CD4-positive, alpha-beta T cell (primary cell): ENCODE measurements at regions not wholly inside any gene's neighbourhood (a gene's known extent, or its start where the extent isn't known, plus 50 kb on each side); places are given as distances from the start of the nearest gene placed in this dataset.

ENCODE experiments used
- ATAC-seq: fragments of 200-7000 bp; cut with Tn5 transposase; one replicate; pipeline ENCODE4 v1.10.0; 2022; ENCODE audit warnings: mild to moderate bottlenecking; ENCODE audit not compliant: poor library complexity
- CTCF ChIA-PET: fragments of 350-600 bp; sonication (Branson Sonifier 250); formaldehyde crosslinking; loops from one replicate; lab custom pipeline; 2021; ENCODE audit warnings: antibody characterized with exemption, inconsistent platforms; lab: Charles Lee
- POLR2A ChIA-PET: fragments of 350-600 bp; sonication (Branson Sonifier 250); formaldehyde crosslinking; loops from one replicate; lab custom pipeline; 2021; ENCODE audit warnings: antibody characterized with exemption, inconsistent platforms; lab: Charles Lee
- DNase-seq, 14 experiments: peaks; one replicate each; pipeline ENCODE4 v3.0.0-alpha.2; 2013 to 2020; ENCODE audit warnings: mixed read lengths in 2 of 14
- H3K27ac ChIP-seq, 2 donors: one replicate each; pipeline versions ENCODE4 v1.5.1 to v1.7.0; 2013; ENCODE audit warnings: low read length in 2 of 2, low read depth in 1 of 2, mild to moderate bottlenecking in 1 of 2
- H3K27me3 ChIP-seq, 2 experiments: 1 replicate in 1 of 2; 2 replicates in 1 of 2; pipeline versions ENCODE4 v1.6.1 to v1.7.0; 2013; ENCODE audit warnings: low read length in 2 of 2, control low read depth in 1 of 2, mild to moderate bottlenecking in 1 of 2, moderate library complexity in 1 of 2; ENCODE audit not compliant: insufficient read depth in 2 of 2, control insufficient read depth in 1 of 2
- H3K36me3 ChIP-seq: one replicate; pipeline ENCODE4 v1.6.1; 2013; ENCODE audit warnings: low read length, control low read depth; ENCODE audit not compliant: insufficient read depth
- H3K4me1 ChIP-seq: one replicate; pipeline ENCODE4 v1.6.1; 2013; ENCODE audit warnings: low read length, control low read depth; ENCODE audit not compliant: insufficient read depth
- H3K4me3 ChIP-seq: one replicate; pipeline ENCODE4 v1.5.1; 2013; ENCODE audit warnings: mild to moderate bottlenecking, low read length, moderate library complexity
- H3K9me3 ChIP-seq, 2 experiments: 1 replicate in 1 of 2; 2 replicates in 1 of 2; pipeline versions ENCODE4 v1.6.1 to v1.7.0; 2013; ENCODE audit warnings: low read length in 2 of 2, mild to moderate bottlenecking in 2 of 2, control low read depth in 1 of 2, moderate library complexity in 1 of 2; ENCODE audit not compliant: control insufficient read depth in 1 of 2, insufficient read depth in 1 of 2
- H3K27ac Mint-ChIP-seq: one replicate; pipeline ENCODE4 v1.8.0; 2020; ENCODE audit warnings: mixed read lengths
- H3K27me3 Mint-ChIP-seq: one replicate; pipeline ENCODE4 v1.8.0; 2021; ENCODE audit warnings: mixed read lengths
- H3K36me3 Mint-ChIP-seq: one replicate; pipeline ENCODE4 v1.8.0; 2021; ENCODE audit warnings: low read depth, mixed read lengths
- H3K4me1 Mint-ChIP-seq: one replicate; pipeline ENCODE4 v1.8.0; 2021; ENCODE audit warnings: low read depth, mixed read lengths
- H3K4me3 Mint-ChIP-seq: one replicate; pipeline ENCODE4 v1.8.0; 2020; ENCODE audit warnings: mild to moderate bottlenecking, mixed read lengths
- H3K9me3 Mint-ChIP-seq: one replicate; pipeline ENCODE4 v1.8.0; 2020; ENCODE audit warnings: mixed read lengths
- CTCF ChIP-seq: fragments of 200-600 bp; IDR thresholded peaks from one replicate; pipeline ENCODE4 v1.8.0; 2022; ENCODE audit warnings: antibody characterized with exemption, mild to moderate bottlenecking
- intact Hi-C, 2 experiments: fragments of 100-400 bp; cut with DNase I in 1 of 2; cut with micrococcal nuclease in 1 of 2; formaldehyde crosslinking; loops; one replicate each; pipeline versions ENCODE4 v1.15.1 to v1.9.0; 2023 to 2025; cut with DNase I, micrococcal nuclease

DNA sequence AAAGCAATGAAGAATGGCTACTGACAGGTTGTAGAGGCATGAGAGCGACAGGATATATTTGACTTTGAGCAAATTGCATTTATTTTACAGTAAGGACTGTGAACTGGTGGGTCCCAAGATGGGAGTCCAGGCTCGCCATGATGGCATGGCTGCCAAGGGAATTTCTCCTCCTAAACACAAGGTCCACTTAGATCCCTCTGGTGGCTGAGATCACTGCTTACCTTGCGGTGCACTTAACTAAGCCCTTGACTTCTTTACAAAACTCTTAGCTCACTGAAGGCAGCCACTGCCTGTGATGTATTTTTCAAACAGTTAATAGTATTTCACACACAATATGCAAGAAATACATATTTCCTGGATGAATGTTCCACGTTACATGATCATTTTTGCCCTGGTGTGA lies 50.3 kb upstream of the SORBS2 start:
- ATAC-seq = no peak
- Mint-ChIP-seq H3K4me3 (no peak overlapping the region), H3K9me3 (peaks cover 10% of the 10 kb centered on the region), H3K27ac (no peak overlapping the region), H3K4me1 (no peaks in the 10 kb centered on the region), H3K27me3 (peaks cover 15% of the 10 kb centered on the region), H3K36me3 (no peaks in the 10 kb centered on the region)
- H3K4me3 ChIP-seq = no peak overlapping the region
- no peak overlapping the region for H3K27ac ChIP-seq
- ChIA-PET POLR2A (no interaction called here), CTCF (no interaction called here)
- no peak for TF ChIP-seq CTCF
- DNase-seq = no peak
- H3K4me1 ChIP-seq = no peaks in the 10 kb centered on the region
- H3K27me3 ChIP-seq = no peaks in the 10 kb centered on the region
- H3K36me3 ChIP-seq = no peaks in the 10 kb centered on the region
- intact Hi-C loops = no loop called here
- no peaks in the 10 kb centered on the region for H3K9me3 ChIP-seq

DNA sequence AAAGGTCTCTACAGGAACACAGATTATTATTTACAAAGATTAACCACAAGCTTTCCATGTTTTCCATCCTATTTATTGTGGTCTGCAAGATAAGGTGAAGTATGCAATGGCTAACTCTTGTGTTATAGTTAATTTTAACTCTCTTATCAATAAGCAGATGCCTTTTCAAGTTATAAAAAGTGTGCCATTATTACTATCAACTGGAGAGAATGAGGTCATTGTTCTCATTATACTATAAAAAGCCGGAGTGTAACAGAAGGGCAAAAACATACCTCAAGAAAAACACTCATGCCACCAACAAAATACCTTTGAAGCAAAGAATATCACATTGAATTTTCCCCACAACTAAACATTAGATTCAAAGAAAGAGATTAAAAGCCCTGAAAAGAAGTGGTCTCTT lies 52.0 kb upstream of the SORBS2 start:
- Mint-ChIP-seq H3K27ac (no peak overlapping the region), H3K27me3 (peaks cover 15% of the 10 kb centered on the region), H3K9me3 (peaks cover 4% of the 10 kb centered on the region), H3K4me3 (no peak overlapping the region), H3K36me3 (no peaks in the 10 kb centered on the region), H3K4me1 (no peaks in the 10 kb centered on the region)
- no peak for TF ChIP-seq CTCF
- Histone ChIP-seq H3K9me3 (no peaks in the 10 kb centered on the region), H3K4me1 (no peaks in the 10 kb centered on the region), H3K27me3 (no peaks in the 10 kb centered on the region), H3K4me3 (no peak overlapping the region), H3K27ac (no peak overlapping the region), H3K36me3 (no peaks in the 10 kb centered on the region)
- ATAC-seq (no peak), DNase-seq (no peak)
- intact Hi-C loops = no loop called here
- CTCF ChIA-PET = no interaction called here
- POLR2A ChIA-PET = no interaction called here

DNA sequence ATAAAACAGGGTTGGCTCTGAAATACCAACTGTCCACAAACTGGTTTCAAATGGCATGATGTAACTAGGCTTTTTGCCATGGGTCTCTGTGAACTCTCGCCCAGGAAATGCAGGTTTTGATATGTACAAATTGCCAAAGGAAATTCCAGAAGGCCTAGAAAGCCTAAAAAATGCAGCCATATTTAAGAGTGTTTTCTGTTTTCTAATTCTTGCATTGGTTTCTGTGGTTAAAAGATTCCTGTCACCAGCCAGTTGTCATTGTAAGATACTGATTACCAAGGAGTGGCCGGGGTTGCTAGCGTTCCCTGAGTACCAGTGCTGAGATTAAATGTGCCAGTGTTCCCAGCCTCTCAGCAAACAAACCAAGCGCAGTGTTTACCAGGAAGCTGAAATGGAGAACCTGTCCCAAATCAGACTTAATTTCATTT lies 53.9 kb upstream of the SORBS2 start:
- Mint-ChIP-seq H3K9me3 (no peaks in the 10 kb centered on the region), H3K27me3 (peaks cover 10% of the 10 kb centered on the region), H3K4me1 (no peaks in the 10 kb centered on the region), H3K36me3 (no peaks in the 10 kb centered on the region), H3K4me3 (no peak overlapping the region), H3K27ac (no peak overlapping the region)
- no peaks in the 10 kb centered on the region for H3K4me1 ChIP-seq
- no peak overlapping the region for H3K27ac ChIP-seq
- no peaks in the 10 kb centered on the region for H3K9me3 ChIP-seq
- no peaks in the 10 kb centered on the region for H3K36me3 ChIP-seq
- no peak for TF ChIP-seq CTCF
- DNase-seq = no peak
- ATAC-seq = no peak
- intact Hi-C loops = no loop called here
- ChIA-PET POLR2A (no interaction called here), CTCF (no interaction called here)
- no peak overlapping the region for H3K4me3 ChIP-seq
- H3K27me3 ChIP-seq = no peaks in the 10 kb centered on the region
